Gastroesophageal sphincter (tissue), 3 donors: ENCODE measurements at regions not wholly inside any gene's neighbourhood (a gene's known extent, or its start where the extent isn't known, plus 50 kb on each side); places are given as distances from the start of the nearest gene placed in this dataset.

Experiments used
- POLR2A ChIP-seq, 2 donors: fragments of 450-650 bp; IDR thresholded peaks; one replicate each; pipeline ENCODE4 v1.6.1; 2017; ENCODE audit warnings: antibody characterized with exemption in 2 of 2, mild to moderate bottlenecking in 2 of 2, moderate library complexity in 1 of 2
- TF ChIP-seq, protein P1 (sequence below), 4 experiments: fragments of 200-600 bp in 2 of 4; fragments of 450-650 bp in 2 of 4; sonication (generic) in 1 of 4; IDR thresholded peaks; one replicate each; pipeline ENCODE4 v1.5.1; 2017 to 2019; ENCODE audit warnings: antibody characterized with exemption in 4 of 4, mild to moderate bottlenecking in 2 of 4, moderate library complexity in 2 of 4

DNA sequence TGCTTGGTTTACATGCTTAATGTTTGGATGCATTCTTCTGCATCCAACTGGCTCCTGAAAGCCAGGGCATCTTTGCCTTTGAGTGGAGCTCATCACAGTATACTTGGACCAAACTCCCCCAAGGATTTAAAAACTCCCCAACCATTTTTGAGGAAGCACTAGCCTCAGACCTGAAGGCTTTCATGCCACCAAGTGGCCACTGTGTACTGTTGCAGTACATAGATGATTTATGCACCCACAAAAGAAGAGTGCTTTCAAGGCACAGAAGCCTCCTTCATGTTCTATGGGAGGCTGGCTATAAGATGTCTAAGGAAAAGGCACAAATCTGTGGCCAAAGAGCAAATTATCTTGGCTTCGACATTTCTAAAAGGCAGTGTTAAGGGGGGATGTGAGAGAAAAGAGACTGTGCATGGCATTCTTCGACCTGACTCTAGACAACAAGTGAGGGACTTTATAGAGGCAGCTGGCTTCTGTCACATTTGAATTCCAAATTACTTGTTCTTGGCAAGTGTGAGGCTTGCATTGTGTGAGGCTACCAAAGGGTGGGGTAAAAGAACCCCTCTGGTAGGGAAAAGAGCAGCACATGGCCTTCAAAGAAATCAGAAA lies 224.2 kb upstream of the HSFY2 start:
- TF ChIP-seq, protein P1, sequence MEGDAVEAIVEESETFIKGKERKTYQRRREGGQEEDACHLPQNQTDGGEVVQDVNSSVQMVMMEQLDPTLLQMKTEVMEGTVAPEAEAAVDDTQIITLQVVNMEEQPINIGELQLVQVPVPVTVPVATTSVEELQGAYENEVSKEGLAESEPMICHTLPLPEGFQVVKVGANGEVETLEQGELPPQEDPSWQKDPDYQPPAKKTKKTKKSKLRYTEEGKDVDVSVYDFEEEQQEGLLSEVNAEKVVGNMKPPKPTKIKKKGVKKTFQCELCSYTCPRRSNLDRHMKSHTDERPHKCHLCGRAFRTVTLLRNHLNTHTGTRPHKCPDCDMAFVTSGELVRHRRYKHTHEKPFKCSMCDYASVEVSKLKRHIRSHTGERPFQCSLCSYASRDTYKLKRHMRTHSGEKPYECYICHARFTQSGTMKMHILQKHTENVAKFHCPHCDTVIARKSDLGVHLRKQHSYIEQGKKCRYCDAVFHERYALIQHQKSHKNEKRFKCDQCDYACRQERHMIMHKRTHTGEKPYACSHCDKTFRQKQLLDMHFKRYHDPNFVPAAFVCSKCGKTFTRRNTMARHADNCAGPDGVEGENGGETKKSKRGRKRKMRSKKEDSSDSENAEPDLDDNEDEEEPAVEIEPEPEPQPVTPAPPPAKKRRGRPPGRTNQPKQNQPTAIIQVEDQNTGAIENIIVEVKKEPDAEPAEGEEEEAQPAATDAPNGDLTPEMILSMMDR (IDR thresholded peaks at IDR 0.05): no peak
- no peak for TF ChIP-seq POLR2A (IDR thresholded peaks at IDR 0.05)
